ENCODE measurements at regions not wholly inside any gene's neighbourhood (a gene's known extent, or its start where the extent isn't known, plus 50 kb on each side); places are given as distances from the start of the nearest gene placed in this dataset.

- TF ChIP-seq EZH2phosphoT487 (IDR thresholded peaks at IDR 0.05; ENCODE audit: borderline replicate concordance, low read length) (no peak), CTCF (IDR thresholded peaks at IDR 0.05; ENCODE audit: low read depth, low read length, poor library complexity, severe bottlenecking) (no peak)
- Histone ChIP-seq H3K4me3 (ENCODE audit: low read length) (no peak overlapping the region), H4K20me1 (ENCODE audit: control insufficient read depth, insufficient read depth, low read depth, low read length) (no peaks in the 10 kb centered on the region), H3K79me2 (ENCODE audit: control insufficient read depth, low read length) (no peaks in the 10 kb centered on the region), H3K4me1 (ENCODE audit: control insufficient read depth, low read length) (no peaks in the 10 kb centered on the region), H3K27me3 (ENCODE audit: control insufficient read depth, low read length) (no peaks in the 10 kb centered on the region), H3K9me3 (ENCODE audit: control insufficient read depth, insufficient read depth, low read length) (peaks cover 3% of the 10 kb centered on the region; the same call in 1 of the 2 replicates), H3K36me3 (ENCODE audit: control insufficient read depth, low read length) (no peaks in the 10 kb centered on the region), H3K9me2 (replicated peaks; ENCODE audit: control insufficient read depth, low read length) (no peaks in the 10 kb centered on the region), H3K27ac (ENCODE audit: low read depth, low read length) (no peak overlapping the region), H3K4me2 (ENCODE audit: low read length) (no peak overlapping the region), H3F3A (ENCODE audit: control insufficient read depth, insufficient read depth) (no peaks in the 10 kb centered on the region)
Measured at GRCh38 chr7:68823996-68824780, 774.1 kb upstream of the AUTS2 start.

GRCh38 chr7:68828575-68828974 is 769.7 kb upstream of the AUTS2 start:
- Histone ChIP-seq H3K4me3 (ENCODE audit: low read length) (no peak overlapping the region), H3K27ac (ENCODE audit: low read depth, low read length) (no peak overlapping the region), H3K79me2 (ENCODE audit: control insufficient read depth, low read length) (no peaks in the 10 kb centered on the region), H4K20me1 (ENCODE audit: control insufficient read depth, insufficient read depth, low read depth, low read length) (no peaks in the 10 kb centered on the region), H3F3A (ENCODE audit: control insufficient read depth, insufficient read depth) (no peaks in the 10 kb centered on the region), H3K4me2 (ENCODE audit: low read length) (no peak overlapping the region), H3K9me3 (ENCODE audit: control insufficient read depth, insufficient read depth, low read length) (peaks cover 3% of the 10 kb centered on the region; the same call in 1 of the 2 replicates), H3K4me1 (ENCODE audit: control insufficient read depth, low read length) (no peaks in the 10 kb centered on the region), H3K9me2 (replicated peaks; ENCODE audit: control insufficient read depth, low read length) (no peaks in the 10 kb centered on the region), H3K27me3 (ENCODE audit: control insufficient read depth, low read length) (no peaks in the 10 kb centered on the region), H3K36me3 (ENCODE audit: control insufficient read depth, low read length) (no peaks in the 10 kb centered on the region)
- TF ChIP-seq CTCF (IDR thresholded peaks at IDR 0.05; ENCODE audit: low read depth, low read length, poor library complexity, severe bottlenecking), result no peak
- no peak for TF ChIP-seq EZH2phosphoT487 (IDR thresholded peaks at IDR 0.05; ENCODE audit: borderline replicate concordance, low read length)

GRCh38 chr7:68833422-68833821 is 764.9 kb upstream of the AUTS2 start:
- no peaks in the 10 kb centered on the region for H3K9me2 ChIP-seq (replicated peaks; ENCODE audit: control insufficient read depth, low read length)
- H3F3A ChIP-seq (ENCODE audit: control insufficient read depth, insufficient read depth), result no peaks in the 10 kb centered on the region
- no peak overlapping the region for H3K27ac ChIP-seq (ENCODE audit: low read depth, low read length)
- no peaks in the 10 kb centered on the region for H3K4me1 ChIP-seq (ENCODE audit: control insufficient read depth, low read length)
- H3K36me3 ChIP-seq (ENCODE audit: control insufficient read depth, low read length), result no peaks in the 10 kb centered on the region
- TF ChIP-seq CTCF (IDR thresholded peaks at IDR 0.05; ENCODE audit: low read depth, low read length, poor library complexity, severe bottlenecking), result no peak
- TF ChIP-seq EZH2phosphoT487 (IDR thresholded peaks at IDR 0.05; ENCODE audit: borderline replicate concordance, low read length), result no peak
- H3K79me2 ChIP-seq (ENCODE audit: control insufficient read depth, low read length), result no peaks in the 10 kb centered on the region
- H3K4me3 ChIP-seq (ENCODE audit: low read length), result no peak overlapping the region
- H4K20me1 ChIP-seq (ENCODE audit: control insufficient read depth, insufficient read depth, low read depth, low read length), result no peaks in the 10 kb centered on the region
- peaks cover 2% of the 10 kb centered on the region; the same call in 1 of the 2 replicates for H3K9me3 ChIP-seq (ENCODE audit: control insufficient read depth, insufficient read depth, low read length)
- H3K27me3 ChIP-seq (ENCODE audit: control insufficient read depth, low read length), result no peaks in the 10 kb centered on the region
- H3K4me2 ChIP-seq (ENCODE audit: low read length), result no peak overlapping the region

Measured in DOHH2 (cell line).